GM21737 (cell line): ENCODE measurements at regions not wholly inside any gene's neighbourhood (a gene's known extent, or its start where the extent isn't known, plus 50 kb on each side); places are given as distances from the start of the nearest gene placed in this dataset.

Experiments used
- ATAC-seq: cut with Tn5 transposase; IDR thresholded peaks from one replicate; pipeline ENCODE4 v1.9.1; 2021; ENCODE audit warnings: mild to moderate bottlenecking, moderate library complexity; ENCODE audit not compliant: unreplicated experiment

- ATAC-seq = no peak
Observed at GRCh38 chr7:148472406-148472805, 118.2 kb upstream of the C7orf33 start.

DNA sequence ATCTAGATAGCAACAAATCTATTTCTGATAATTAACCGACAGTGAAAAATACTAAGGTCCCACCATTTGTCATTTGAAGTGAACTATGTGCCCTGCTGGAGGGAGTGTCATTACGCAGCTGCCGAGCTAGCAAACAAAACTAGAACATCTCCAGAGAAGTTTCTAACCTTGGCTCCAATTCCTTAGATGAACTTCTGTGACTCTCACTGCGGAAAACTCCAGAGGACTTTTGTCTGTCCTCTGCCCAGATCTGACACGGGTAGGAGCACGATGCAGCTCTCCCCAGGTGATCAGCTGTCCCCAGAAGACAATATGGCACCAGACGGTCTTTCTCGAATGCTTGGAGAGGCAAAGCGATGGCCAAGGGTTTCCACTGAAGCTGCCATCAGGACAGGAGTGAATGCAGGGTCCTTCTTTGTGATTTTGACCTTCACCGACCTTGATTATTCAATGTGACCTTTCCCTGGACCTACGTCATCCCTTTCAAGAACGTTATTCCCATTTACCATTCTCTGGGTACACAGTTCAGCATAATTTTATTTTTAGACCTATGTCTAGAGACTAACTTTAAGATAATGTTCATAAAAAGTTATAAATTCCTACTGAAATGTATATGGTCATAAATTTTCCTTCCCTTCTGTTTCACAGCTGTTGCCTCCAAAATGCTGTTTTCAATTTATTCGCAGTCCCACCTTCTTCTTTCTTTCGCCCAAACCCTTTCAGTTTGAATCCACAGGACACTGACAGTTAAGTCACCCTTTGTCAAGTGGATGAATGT, 116.7 kb upstream of the C7orf33 start:
- ATAC-seq = no peak

- ATAC-seq = no peak
Observed at GRCh38 chr7:148474481-148475025, 116.0 kb upstream of the C7orf33 start.

- ATAC-seq = no peak
Observed at GRCh38 chr7:148478551-148478950, 112.0 kb upstream of the C7orf33 start.

DNA sequence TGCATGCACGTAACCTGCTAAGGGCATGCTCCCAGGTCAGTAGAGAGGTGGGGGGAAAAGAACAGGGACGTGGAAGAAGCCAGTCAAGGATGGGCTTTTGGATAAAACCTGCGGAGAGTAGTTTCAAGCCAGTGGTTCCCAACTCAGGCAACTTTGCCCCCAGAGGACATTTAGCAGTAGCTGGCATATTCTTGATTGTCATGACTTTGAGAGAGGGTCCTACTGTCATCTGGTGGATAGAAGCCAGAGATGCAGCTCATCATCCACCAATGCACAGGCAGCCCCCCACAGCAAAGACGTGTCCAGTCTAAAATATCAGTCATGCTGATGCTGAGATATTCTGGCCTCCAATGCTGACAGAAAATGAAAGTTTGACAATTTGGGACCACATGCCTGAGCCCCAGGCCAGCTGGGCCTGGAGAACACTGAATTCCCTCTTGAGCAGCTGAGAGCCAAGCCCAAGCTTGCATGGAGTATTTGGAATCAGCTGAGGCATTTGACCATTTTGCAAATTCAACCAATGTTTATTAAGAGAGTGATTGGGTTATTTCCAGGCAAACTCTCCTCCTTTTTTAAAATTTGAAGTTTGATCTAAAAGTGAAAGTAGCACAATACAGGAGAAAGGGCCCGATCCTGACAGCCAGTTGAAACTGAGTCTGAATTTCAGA, 110.0 kb upstream of the C7orf33 start:
- ATAC-seq = no peak

DNA sequence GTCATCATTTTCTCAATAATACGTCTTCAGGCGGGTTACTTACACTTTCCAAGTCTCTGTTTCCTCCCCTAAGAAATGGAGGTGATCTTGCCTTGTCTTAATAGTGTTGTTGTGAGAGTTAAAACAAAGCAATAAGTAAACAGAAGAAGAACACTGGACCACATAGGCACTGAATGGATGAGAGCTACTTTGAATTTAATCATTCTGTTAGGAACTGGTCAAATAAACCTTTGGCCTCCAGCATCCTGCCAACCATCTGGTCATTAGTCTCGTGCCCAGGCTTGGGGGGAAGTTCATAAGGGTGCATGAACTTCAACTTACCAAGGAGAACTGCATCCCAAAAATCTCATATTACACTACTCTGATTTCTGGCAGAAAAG, 109.4 kb upstream of the C7orf33 start:
- no peak for ATAC-seq

DNA sequence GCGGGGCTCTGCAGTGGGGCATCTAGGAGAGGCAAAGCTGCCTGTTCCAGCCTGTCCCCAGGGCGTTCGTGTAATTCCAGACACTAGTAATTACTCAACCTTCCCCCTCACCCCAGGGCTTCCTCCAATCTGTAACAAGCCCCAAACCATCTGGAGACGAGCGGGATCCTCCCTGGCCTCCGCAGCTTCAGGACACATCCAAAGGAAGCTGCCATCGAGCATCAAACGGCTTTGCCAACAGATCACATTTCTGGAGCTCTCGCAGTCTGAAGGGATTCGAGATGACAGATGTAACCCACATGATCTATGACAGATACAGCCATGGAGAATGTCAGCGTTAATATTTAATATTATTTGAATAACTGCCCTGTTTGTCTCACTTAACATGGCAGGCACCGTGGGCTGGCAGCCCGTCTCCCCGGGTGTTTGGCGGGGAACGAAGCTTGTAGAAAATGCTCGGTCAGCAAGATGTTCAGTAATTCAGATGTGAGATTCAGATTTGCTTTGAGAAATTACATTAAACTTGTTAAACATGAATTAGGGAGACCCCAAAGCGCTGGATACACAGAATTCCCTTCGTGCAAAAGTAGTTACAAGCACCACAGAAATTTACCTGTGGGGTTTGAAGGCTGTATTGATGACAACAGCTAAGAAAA, 108.5 kb upstream of the C7orf33 start:
- ATAC-seq = no peak

DNA sequence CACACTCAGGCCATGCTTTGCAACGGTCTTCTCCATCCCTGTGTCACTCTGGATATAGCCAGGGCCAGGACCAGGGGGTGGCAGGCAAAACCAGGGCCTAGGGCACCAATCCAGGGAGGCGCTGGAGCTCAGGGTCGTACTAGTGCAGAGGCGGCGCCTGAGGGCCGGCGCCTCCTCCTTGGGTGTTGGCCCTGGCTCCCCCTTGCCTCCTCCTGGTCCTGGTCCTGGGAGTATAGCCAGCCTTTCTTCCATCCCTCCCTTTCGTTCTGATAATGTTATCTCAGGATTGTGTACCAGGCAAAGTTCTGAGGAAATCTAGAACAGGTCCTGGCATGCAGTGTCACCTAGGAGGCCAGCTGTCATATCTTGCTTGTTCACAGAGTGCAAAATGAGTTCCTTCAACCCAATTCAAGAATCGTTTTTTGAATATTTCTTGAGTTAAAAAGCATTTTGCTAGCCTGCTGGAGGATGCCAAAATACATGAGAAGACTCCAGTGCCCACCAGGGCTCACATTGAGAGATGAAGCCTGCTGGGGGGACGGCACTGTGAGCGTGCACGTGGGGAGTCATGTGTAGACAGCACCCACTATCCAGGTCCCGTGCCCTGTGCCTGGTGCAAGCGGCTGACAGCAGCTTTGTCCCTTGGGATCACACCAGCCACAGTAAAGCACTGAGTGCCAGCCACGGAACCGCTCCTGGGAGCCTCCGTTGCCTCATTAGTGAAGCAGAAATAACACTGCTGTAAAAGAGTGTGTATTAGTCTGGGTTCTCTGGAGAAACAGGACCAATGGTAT, 106.9 kb upstream of the C7orf33 start:
- no peak for ATAC-seq

- no peak for ATAC-seq
Observed at GRCh38 chr7:148484486-148484885, 106.1 kb upstream of the C7orf33 start.

DNA sequence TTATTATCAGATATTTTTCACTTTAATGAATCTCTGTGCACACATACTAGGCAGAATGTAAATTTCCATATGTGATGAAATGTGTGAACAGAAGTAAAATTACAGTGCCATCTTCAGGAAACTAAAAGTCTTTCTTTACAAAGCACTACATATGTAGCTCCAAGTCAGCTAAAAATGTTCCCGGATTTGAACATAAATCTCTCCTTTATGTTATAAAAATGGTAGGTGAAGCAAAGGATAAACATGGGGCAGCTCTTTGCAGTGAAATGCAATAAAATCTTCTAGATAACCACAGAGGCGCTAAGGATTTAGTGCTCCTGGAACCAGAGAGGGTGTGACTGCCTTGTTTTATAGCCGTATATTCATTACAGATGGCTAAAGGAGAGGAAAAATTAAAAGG, 104.9 kb upstream of the C7orf33 start:
- no peak for ATAC-seq

DNA sequence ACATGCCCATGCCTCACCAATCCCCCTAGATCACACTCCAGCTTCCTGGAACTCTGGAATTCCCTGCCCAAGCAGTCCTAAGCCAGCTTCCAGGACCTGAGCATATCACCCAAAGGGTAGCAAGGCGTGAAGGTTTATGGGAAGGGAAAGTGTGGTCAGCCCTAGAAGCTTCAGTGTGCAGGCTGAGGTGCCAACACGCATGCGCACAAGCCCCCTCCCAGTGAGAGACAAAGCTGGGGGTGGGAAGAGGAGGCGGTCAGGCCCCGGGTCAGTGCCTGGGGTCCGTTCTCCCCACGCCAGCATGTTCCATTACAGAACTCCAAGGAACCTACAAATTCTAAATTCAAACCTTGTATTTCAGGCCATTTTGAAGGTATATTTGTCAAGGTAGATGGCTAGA, 103.6 kb upstream of the C7orf33 start:
- ATAC-seq = no peak

GRCh38 chr7:148487912-148488311, 102.7 kb upstream of the C7orf33 start:
- ATAC-seq = no peak

DNA sequence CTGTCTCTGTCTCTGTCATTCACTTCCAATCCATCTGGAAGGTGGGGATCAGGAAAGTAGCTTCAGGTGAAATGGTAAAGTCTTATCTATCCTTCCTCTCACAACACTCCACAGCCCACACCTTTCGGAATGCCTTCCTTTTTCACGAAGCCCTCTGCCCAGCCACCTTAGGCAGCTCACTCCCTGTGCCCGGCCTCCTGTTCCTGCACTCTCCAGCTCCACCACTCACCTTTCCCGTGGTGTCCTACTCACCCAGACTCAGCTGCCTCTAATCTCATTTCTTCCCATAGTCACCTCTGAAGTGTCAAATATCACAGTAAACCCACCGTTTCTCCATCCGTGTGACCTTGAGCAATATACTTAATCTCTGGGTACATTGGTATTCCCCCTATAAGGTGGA, 100.9 kb upstream of the C7orf33 start:
- no peak for ATAC-seq

DNA sequence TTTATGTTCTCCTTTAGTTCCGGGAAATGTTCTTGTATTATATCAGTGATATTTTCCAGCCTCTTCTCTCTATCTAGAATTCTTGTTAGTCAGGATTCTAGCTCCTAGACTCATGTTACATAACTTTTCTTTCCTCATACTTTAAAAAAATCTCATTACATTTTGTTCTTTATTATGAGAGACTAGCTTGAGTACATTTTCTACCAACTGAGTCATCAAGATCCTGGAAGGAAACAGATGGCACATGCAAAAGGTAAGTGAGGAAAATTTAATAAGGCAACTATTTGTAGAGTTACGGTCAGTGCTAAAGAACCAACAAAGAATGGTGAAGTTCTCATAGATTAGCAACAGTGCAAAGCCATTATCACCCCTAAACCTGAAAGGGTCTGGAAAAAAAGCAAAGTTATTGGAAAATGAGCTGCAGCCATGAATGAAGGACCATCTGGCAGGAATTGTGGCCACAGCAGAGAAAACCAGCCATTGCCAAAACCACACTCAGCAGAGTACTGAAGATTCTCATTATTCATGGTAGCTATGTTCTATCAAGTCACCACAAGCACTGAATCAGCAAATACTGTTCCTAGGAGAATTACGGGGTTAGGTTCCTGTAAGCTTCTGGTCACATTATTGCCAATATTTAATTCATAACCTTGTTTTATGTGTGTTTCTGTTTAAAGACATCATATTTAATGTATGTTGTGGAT, 98.3 kb upstream of the C7orf33 start:
- no peak for ATAC-seq

- ATAC-seq = no peak
Observed at GRCh38 chr7:148495605-148496004, 95.0 kb upstream of the C7orf33 start.

DNA sequence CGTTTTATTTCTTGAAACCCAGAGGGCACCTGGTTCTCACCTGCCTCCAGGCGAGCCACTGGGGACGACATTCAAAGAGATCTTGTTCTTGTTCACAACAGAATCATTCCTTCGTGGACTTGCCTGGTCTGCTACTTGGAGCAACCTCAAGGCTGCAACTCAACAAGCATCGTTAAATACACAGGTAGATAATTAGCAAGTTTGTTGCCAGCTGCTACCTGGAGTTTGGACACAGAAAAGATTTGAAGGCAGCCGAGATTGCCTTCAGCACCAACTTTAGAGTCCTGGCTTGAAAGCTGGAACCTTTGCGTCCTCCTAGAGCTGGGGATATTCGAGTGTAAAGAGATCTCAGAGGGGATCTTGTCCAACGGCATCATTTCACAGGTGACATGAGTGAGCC, 89.6 kb upstream of the C7orf33 start:
- no peak for ATAC-seq

DNA sequence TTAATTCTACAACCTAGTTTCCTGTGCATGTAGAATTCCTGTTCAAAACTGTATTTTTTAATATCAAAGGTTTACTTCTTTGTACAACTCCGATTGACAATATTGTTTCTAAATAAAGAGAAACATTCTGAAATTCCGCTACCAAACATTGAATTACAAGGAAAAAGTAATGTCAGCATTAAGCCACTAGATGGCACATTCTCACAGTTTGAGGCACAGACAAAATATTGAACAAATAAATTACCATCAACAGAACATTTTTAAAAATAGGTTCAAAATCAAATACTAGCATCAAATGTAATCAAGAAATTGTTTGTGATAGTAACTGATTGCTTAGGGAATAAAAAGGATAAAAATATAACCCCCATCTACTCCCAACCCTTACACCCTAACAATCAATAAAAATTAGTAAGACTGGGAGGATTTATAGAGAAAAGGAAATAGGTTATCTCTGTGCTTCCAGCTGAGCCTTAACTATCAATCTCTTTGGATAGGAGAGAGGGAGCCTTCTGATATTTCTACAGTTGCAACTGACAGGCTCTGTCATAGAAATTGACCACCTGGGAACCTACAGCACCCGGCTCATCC, 86.6 kb upstream of the C7orf33 start:
- no peak for ATAC-seq

GRCh38 chr7:148505645-148506375, 84.8 kb upstream of the C7orf33 start:
- ATAC-seq = no peak

- peak; percentile 98 for ATAC-seq
Observed at GRCh38 chr7:148507064-148507573, 83.4 kb upstream of the C7orf33 start.
